ENCODE measurements at regions not wholly inside any gene's neighbourhood (a gene's known extent, or its start where the extent isn't known, plus 50 kb on each side); places are given as distances from the start of the nearest gene placed in this dataset.

DNA sequence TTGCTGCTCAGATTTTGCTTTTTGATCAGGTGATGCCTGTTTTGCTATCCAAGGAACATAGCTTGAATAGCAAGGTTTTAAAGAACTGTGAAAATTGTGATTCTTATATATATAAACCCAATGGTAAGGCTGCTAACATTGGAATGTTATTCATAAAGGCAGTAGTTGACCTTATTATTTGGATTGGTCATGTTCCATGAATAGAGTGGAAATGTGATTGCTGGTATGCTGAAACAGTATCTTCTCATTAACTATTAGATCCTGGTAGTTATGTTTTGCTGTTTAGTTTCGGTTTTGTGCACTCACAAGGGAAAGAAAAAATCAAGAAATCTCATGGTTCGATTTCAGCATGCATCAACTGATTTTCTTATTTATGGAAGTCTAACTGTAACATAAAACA is 78.7 kb upstream of the NPHP3 start:
- TF ChIP-seq, protein P1, sequence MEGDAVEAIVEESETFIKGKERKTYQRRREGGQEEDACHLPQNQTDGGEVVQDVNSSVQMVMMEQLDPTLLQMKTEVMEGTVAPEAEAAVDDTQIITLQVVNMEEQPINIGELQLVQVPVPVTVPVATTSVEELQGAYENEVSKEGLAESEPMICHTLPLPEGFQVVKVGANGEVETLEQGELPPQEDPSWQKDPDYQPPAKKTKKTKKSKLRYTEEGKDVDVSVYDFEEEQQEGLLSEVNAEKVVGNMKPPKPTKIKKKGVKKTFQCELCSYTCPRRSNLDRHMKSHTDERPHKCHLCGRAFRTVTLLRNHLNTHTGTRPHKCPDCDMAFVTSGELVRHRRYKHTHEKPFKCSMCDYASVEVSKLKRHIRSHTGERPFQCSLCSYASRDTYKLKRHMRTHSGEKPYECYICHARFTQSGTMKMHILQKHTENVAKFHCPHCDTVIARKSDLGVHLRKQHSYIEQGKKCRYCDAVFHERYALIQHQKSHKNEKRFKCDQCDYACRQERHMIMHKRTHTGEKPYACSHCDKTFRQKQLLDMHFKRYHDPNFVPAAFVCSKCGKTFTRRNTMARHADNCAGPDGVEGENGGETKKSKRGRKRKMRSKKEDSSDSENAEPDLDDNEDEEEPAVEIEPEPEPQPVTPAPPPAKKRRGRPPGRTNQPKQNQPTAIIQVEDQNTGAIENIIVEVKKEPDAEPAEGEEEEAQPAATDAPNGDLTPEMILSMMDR (IDR thresholded peaks at IDR 0.05): no peak
- no peak for TF ChIP-seq POLR2A (IDR thresholded peaks at IDR 0.05)
- TF ChIP-seq POLR2AphosphoS5 (IDR thresholded peaks at IDR 0.05): no peak

Measured in sigmoid colon (tissue), 4 donors.